Type B pancreatic cell (in vitro differentiated cells): ENCODE measurements at regions not wholly inside any gene's neighbourhood (a gene's known extent, or its start where the extent isn't known, plus 50 kb on each side); places are given as distances from the start of the nearest gene placed in this dataset.

Experiments
- DNase-seq: peaks from one replicate; pipeline ENCODE4 v3.0.0; 2021; ENCODE audit warnings: mixed read lengths; ENCODE audit not compliant: unreplicated experiment; ENCODE audit errors: extremely low spot score
- H3K27ac Mint-ChIP-seq: 2 replicates; pipeline ENCODE4 v1.8.0; 2021; ENCODE audit warnings: mild to moderate bottlenecking, mixed read lengths
- H3K27me3 Mint-ChIP-seq: 2 replicates; pipeline ENCODE4 v1.8.0; 2021; ENCODE audit warnings: mixed read lengths
- H3K36me3 Mint-ChIP-seq: 2 replicates; pipeline ENCODE4 v1.8.0; 2021; ENCODE audit warnings: mixed read lengths
- H3K4me1 Mint-ChIP-seq: one replicate; pipeline ENCODE4 v1.8.0; 2021; ENCODE audit warnings: mixed read lengths; ENCODE audit not compliant: unreplicated experiment
- H3K4me3 Mint-ChIP-seq: 2 replicates; pipeline ENCODE4 v1.8.0; 2021; ENCODE audit warnings: mild to moderate bottlenecking, mixed read lengths
- H3K9me3 Mint-ChIP-seq: 2 replicates; pipeline ENCODE4 v1.8.0; 2021; ENCODE audit warnings: mixed read lengths
- CTCF ChIP-seq: fragments of 200-600 bp; sonication (generic); conservative IDR thresholded peaks from 2 replicates; pipeline ENCODE4 v1.5.0; 2021; ENCODE audit warnings: antibody characterized with exemption, mild to moderate bottlenecking

GRCh38 chr3:137468446-137468845 is 295.7 kb upstream of the SOX14 start:
- DNase-seq: no peak
- no peaks in the 10 kb centered on the region for H3K4me1 Mint-ChIP-seq
- H3K27ac Mint-ChIP-seq: no peak overlapping the region
- TF ChIP-seq CTCF: no peak
- no peaks in the 10 kb centered on the region for H3K36me3 Mint-ChIP-seq
- peaks cover 4% of the 10 kb centered on the region for H3K27me3 Mint-ChIP-seq
- no peak overlapping the region for H3K4me3 Mint-ChIP-seq
- no peaks in the 10 kb centered on the region for H3K9me3 Mint-ChIP-seq

- DNase-seq: no peak
- Mint-ChIP-seq H3K36me3 (no peaks in the 10 kb centered on the region), H3K9me3 (no peaks in the 10 kb centered on the region), H3K4me1 (no peaks in the 10 kb centered on the region), H3K4me3 (no peak overlapping the region), H3K27me3 (peaks cover 4% of the 10 kb centered on the region), H3K27ac (no peak overlapping the region)
- no peak for TF ChIP-seq CTCF
Measured at GRCh38 chr3:137469263-137469662, 294.9 kb upstream of the SOX14 start.

DNA sequence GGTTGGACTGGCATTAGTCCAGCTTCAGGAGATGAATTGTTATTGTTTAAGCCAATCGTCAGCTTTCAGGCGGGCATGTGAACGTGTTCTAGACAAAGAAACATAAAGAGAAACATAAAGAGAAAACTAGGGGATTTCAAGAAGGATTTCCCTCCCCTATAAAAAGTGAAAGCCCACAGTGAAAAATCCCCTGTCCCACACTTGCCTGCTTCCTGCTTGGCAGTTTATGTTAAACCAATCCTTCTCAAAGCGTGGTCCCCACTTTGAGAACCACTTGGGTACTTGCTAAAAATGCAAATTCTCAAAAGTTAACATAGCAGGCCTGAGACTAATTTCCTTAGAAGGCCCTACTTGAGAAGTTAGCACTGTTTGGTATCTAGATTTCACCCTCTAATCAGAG is 293.0 kb upstream of the SOX14 start:
- TF ChIP-seq CTCF: no peak
- H3K36me3 Mint-ChIP-seq: no peaks in the 10 kb centered on the region
- DNase-seq: no peak
- H3K4me1 Mint-ChIP-seq: no peaks in the 10 kb centered on the region
- no peak overlapping the region for H3K27ac Mint-ChIP-seq
- H3K4me3 Mint-ChIP-seq: no peak overlapping the region
- H3K9me3 Mint-ChIP-seq: no peaks in the 10 kb centered on the region
- H3K27me3 Mint-ChIP-seq: peaks cover 4% of the 10 kb centered on the region

GRCh38 chr3:137471558-137472204 is 292.4 kb upstream of the SOX14 start:
- no peak for DNase-seq
- Mint-ChIP-seq H3K9me3 (no peaks in the 10 kb centered on the region), H3K36me3 (no peaks in the 10 kb centered on the region), H3K4me1 (no peaks in the 10 kb centered on the region), H3K4me3 (no peak overlapping the region), H3K27me3 (peaks cover 4% of the 10 kb centered on the region), H3K27ac (no peak overlapping the region)
- TF ChIP-seq CTCF: no peak

GRCh38 chr3:137477614-137478013 is 286.5 kb upstream of the SOX14 start:
- H3K4me3 Mint-ChIP-seq: no peak overlapping the region
- no peaks in the 10 kb centered on the region for H3K27me3 Mint-ChIP-seq
- H3K9me3 Mint-ChIP-seq: no peaks in the 10 kb centered on the region
- TF ChIP-seq CTCF: no peak
- no peaks in the 10 kb centered on the region for H3K4me1 Mint-ChIP-seq
- H3K27ac Mint-ChIP-seq: no peak overlapping the region
- H3K36me3 Mint-ChIP-seq: no peaks in the 10 kb centered on the region
- DNase-seq: no peak
